ENCODE measurements at regions not wholly inside any gene's neighbourhood (a gene's known extent, or its start where the extent isn't known, plus 50 kb on each side); places are given as distances from the start of the nearest gene placed in this dataset.

DNA sequence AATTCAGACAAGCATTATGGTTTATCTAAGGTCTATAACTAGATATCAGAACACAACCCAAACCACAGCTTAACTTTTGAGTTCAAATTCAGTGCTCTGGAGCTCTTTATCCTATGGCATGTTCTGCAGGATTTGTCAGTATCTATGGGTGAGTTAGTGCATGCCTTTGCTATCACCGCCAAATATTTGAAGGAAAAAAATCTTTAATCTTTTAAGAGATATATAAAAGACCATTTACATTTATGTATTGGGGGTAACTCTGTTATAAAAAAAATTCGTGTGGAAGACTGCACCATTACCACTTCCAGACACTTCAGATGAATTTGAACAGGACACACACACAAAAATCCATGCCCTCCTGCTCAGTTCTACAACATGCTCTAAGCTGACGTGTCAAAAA, 313.5 kb upstream of the CHORDC1 start:
- TF ChIP-seq CTCF (IDR thresholded peaks at IDR 0.05), result no peak
- TF ChIP-seq POLR2A (IDR thresholded peaks at IDR 0.05), result no peak
- TF ChIP-seq EP300 (IDR thresholded peaks at IDR 0.05), result no peak
